Panc1 (cell line): ENCODE measurements at regions not wholly inside any gene's neighbourhood (a gene's known extent, or its start where the extent isn't known, plus 50 kb on each side); places are given as distances from the start of the nearest gene placed in this dataset.

Experiments
- ATAC-seq: fragments of 200-7000 bp; cut with Tn5 transposase; 2 replicates; pipeline ENCODE4 v1.9.1; 2020; ENCODE audit warnings: mild to moderate bottlenecking, moderate library complexity
- BruUV-seq: library from RNA; stranded (reverse); fragments of 400-500 nt; replicated peaks from 2 replicates; lab custom pipeline; 2021; lab: Mats Ljungman, UMichigan
- CTCF ChIA-PET: fragments of 300-600 bp; sonication (Branson Sonifier 250); formaldehyde crosslinking; loops from one replicate; lab custom pipeline; 2022; ENCODE audit warnings: antibody characterized with exemption; lab: Charles Lee
- POLR2A ChIA-PET: fragments of 300-600 bp; sonication (Branson Sonifier 250); formaldehyde crosslinking; loops from one replicate; lab custom pipeline; 2022; ENCODE audit warnings: antibody characterized with exemption; lab: Charles Lee
- DNase-seq: peaks from one replicate; pipeline ENCODE4 v3.0.0-alpha.2; 2010; ENCODE audit warnings: low read depth, low spot score
- H3K27ac ChIP-seq: 2 replicates; pipeline ENCODE4 v1.5.1; 2011; ENCODE audit warnings: mild to moderate bottlenecking, low read length, inconsistent platforms
- H3K27me3 ChIP-seq: fragments of 200-500 bp; sonication (Bioruptor generic); 2 replicates; pipeline ENCODE4 v1.6.0; 2014; ENCODE audit warnings: low read length, inconsistent platforms; ENCODE audit not compliant: control insufficient read depth, insufficient read depth
- H3K36me3 ChIP-seq: fragments of 200-500 bp; sonication (Bioruptor generic); 2 replicates; pipeline ENCODE4 v1.5.1; 2014; ENCODE audit warnings: inconsistent platforms, mild to moderate bottlenecking, low read length, moderate library complexity; ENCODE audit not compliant: control insufficient read depth, insufficient read depth
- H3K4me1 ChIP-seq: 2 replicates; pipeline ENCODE4 v1.5.1; 2011; ENCODE audit warnings: inconsistent platforms, mild to moderate bottlenecking, low read length, moderate library complexity; ENCODE audit not compliant: control insufficient read depth, insufficient read depth
- H3K4me3 ChIP-seq, 2 experiments: 2 replicates each; pipeline ENCODE4 v1.5.1; 2011 to 2012; ENCODE audit warnings: low read depth in 2 of 2, low read length in 2 of 2, mild to moderate bottlenecking in 2 of 2, inconsistent platforms in 1 of 2, moderate library complexity in 1 of 2
- H3K9me3 ChIP-seq: fragments of 200-500 bp; sonication (Bioruptor generic); 2 replicates; pipeline ENCODE4 v1.5.1; 2014; ENCODE audit warnings: low read depth, mild to moderate bottlenecking, inconsistent platforms, low read length, moderate library complexity; ENCODE audit not compliant: control insufficient read depth, insufficient read depth
- POLR2AphosphoS5 ChIP-seq: IDR thresholded peaks from 2 replicates; pipeline ENCODE4 v1.6.1; 2012; ENCODE audit warnings: mild to moderate bottlenecking, low read depth, low read length, moderate library complexity
- SIN3A ChIP-seq: IDR thresholded peaks from 2 replicates; pipeline ENCODE4 v1.6.1; 2012; ENCODE audit warnings: low read depth, mild to moderate bottlenecking, low read length, moderate library complexity, borderline replicate concordance; ENCODE audit not compliant: insufficient read depth
- TCF7L2 ChIP-seq: IDR thresholded peaks from 2 replicates; pipeline ENCODE4 v1.6.1; 2011; ENCODE audit warnings: mild to moderate bottlenecking, low read depth, low read length, inconsistent platforms
- in situ Hi-C: cut with HindIII; loops from 2 replicates; pipeline ENCODE4 v1.10.0; 2016; ENCODE audit warnings: low sequenced_read_pairs, low pct_unique_long_range_greater_than_20kb
- intact Hi-C: fragments of 100-400 bp; cut with micrococcal nuclease; formaldehyde crosslinking; loops from one replicate; pipeline ENCODE4 v1.10.0; 2022; ENCODE audit not compliant: unreplicated experiment
- TF ChIP-seq, protein P1 (sequence below): fragments of 450-650 bp; IDR thresholded peaks from 2 replicates; pipeline ENCODE4 v1.5.1; 2017; ENCODE audit warnings: mild to moderate bottlenecking
- TF ChIP-seq, protein P2 (sequence below), 2 experiments: IDR thresholded peaks; 2 replicates each; pipeline ENCODE4 v1.6.1; 2011 to 2012; ENCODE audit warnings: low read depth in 2 of 2, control low read depth in 1 of 2, low read length in 1 of 2, mild to moderate bottlenecking in 1 of 2, moderate library complexity in 1 of 2; ENCODE audit not compliant: insufficient read depth in 1 of 2

DNA sequence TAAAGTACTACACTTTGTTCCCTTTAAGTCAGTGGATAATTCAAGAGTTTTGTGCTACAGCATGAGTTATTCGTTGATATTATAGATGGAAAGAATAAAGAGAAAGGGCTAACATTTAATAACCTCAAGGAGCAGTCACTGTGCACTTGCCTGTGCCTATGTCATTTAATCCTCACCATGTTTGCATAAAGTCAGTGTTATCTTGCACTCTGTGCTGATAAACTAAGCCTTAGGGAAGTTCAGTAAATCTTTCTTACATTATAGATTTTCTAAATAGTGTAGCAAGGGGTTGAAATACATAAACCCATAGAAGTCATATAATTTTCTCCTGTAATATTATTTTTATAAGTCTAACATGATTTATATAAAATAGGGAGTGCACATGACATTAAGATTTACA lies 103.1 kb downstream of the TMEM26 start:
- intact Hi-C loops (no loop called here), in situ Hi-C loops (no loop called here)
- H3K4me1 ChIP-seq: no peaks in the 10 kb centered on the region
- H3K27me3 ChIP-seq: no peaks in the 10 kb centered on the region; the same call in 1 of the 2 replicates
- no peak overlapping the region for H3K4me3 ChIP-seq
- CTCF ChIA-PET: no interaction called here
- POLR2A ChIA-PET: no interaction called here
- H3K27ac ChIP-seq: no peak overlapping the region
- TF ChIP-seq SIN3A (no peak), TCF7L2 (no peak), POLR2AphosphoS5 (no peak)
- TF ChIP-seq, protein P1, sequence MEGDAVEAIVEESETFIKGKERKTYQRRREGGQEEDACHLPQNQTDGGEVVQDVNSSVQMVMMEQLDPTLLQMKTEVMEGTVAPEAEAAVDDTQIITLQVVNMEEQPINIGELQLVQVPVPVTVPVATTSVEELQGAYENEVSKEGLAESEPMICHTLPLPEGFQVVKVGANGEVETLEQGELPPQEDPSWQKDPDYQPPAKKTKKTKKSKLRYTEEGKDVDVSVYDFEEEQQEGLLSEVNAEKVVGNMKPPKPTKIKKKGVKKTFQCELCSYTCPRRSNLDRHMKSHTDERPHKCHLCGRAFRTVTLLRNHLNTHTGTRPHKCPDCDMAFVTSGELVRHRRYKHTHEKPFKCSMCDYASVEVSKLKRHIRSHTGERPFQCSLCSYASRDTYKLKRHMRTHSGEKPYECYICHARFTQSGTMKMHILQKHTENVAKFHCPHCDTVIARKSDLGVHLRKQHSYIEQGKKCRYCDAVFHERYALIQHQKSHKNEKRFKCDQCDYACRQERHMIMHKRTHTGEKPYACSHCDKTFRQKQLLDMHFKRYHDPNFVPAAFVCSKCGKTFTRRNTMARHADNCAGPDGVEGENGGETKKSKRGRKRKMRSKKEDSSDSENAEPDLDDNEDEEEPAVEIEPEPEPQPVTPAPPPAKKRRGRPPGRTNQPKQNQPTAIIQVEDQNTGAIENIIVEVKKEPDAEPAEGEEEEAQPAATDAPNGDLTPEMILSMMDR: no peak
- TF ChIP-seq, protein P2, sequence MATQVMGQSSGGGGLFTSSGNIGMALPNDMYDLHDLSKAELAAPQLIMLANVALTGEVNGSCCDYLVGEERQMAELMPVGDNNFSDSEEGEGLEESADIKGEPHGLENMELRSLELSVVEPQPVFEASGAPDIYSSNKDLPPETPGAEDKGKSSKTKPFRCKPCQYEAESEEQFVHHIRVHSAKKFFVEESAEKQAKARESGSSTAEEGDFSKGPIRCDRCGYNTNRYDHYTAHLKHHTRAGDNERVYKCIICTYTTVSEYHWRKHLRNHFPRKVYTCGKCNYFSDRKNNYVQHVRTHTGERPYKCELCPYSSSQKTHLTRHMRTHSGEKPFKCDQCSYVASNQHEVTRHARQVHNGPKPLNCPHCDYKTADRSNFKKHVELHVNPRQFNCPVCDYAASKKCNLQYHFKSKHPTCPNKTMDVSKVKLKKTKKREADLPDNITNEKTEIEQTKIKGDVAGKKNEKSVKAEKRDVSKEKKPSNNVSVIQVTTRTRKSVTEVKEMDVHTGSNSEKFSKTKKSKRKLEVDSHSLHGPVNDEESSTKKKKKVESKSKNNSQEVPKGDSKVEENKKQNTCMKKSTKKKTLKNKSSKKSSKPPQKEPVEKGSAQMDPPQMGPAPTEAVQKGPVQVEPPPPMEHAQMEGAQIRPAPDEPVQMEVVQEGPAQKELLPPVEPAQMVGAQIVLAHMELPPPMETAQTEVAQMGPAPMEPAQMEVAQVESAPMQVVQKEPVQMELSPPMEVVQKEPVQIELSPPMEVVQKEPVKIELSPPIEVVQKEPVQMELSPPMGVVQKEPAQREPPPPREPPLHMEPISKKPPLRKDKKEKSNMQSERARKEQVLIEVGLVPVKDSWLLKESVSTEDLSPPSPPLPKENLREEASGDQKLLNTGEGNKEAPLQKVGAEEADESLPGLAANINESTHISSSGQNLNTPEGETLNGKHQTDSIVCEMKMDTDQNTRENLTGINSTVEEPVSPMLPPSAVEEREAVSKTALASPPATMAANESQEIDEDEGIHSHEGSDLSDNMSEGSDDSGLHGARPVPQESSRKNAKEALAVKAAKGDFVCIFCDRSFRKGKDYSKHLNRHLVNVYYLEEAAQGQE (IDR thresholded peaks at IDR 0.05; ENCODE audit: insufficient read depth in 1 of 2, low read depth in 2 of 2, low read length in 1 of 2): no peak
- no peak for ATAC-seq
- BruUV-seq: no TSS peak
- H3K9me3 ChIP-seq: no peaks in the 10 kb centered on the region
- no peak for DNase-seq
- no peaks in the 10 kb centered on the region for H3K36me3 ChIP-seq

DNA sequence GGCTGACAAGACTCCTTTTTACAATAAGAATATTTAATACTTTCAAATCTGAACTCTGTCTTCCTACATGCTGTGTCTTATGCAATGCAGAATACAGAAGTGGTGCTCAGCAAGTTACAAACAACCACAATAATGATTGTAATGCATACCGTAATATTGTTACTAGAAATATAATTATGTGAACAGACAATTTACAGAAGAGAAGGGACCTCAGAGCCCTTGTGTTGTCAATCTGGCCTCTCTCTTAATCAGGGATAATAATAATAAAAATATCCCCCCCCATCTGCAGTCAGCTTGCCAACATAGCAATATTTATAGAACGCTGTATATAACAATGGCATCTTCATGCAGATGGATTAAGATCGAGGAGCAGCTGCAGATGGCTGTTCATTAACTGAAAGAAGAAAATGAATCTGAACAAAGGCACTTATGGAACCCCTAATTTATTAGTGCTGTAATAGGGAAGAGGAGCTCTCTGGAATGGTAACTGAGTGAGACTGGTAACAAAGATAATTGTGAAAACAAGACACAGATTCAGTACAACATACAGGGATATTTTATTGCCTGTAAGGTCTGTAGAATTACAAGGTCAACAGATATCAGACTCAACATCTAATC lies 106.3 kb downstream of the TMEM26 start:
- intact Hi-C loops: no loop called here
- no peak for ATAC-seq
- no peaks in the 10 kb centered on the region for H3K9me3 ChIP-seq
- ChIA-PET POLR2A (no interaction called here), CTCF (no interaction called here)
- H3K4me3 ChIP-seq: no peak overlapping the region
- no peak for TF ChIP-seq TCF7L2
- no peak for TF ChIP-seq SIN3A
- TF ChIP-seq, protein P2 (IDR thresholded peaks at IDR 0.05; ENCODE audit: insufficient read depth in 1 of 2, low read depth in 2 of 2, low read length in 1 of 2): no peak
- TF ChIP-seq, protein P1: no peak
- TF ChIP-seq POLR2AphosphoS5: no peak
- no peaks in the 10 kb centered on the region for H3K4me1 ChIP-seq
- BruUV-seq: no TSS peak
- no peak for DNase-seq
- no peak overlapping the region for H3K27ac ChIP-seq
- H3K36me3 ChIP-seq: no peaks in the 10 kb centered on the region
- in situ Hi-C loops: no loop called here
- peaks cover 2% of the 10 kb centered on the region; the same call in 1 of the 2 replicates for H3K27me3 ChIP-seq
